Endothelial cell of umbilical vein (primary cell): ENCODE measurements at regions not wholly inside any gene's neighbourhood (a gene's known extent, or its start where the extent isn't known, plus 50 kb on each side); places are given as distances from the start of the nearest gene placed in this dataset.
"Not testable (repeated sequence)": the region's sequence is repeated elsewhere in the genome, so short reads cannot be mapped to it uniquely, and the experiment has no call there.

Experiments
- BruUV-seq: library from RNA; stranded (reverse); fragments of 400-500 nt; replicated peaks from 2 replicates; lab custom pipeline; 2021; lab: Mats Ljungman, UMichigan
- CTCF ChIA-PET: fragments of 300-600, 350-600 bp; sonication (Branson Sonifier 250); formaldehyde crosslinking; loops from one replicate; lab custom pipeline; 2021; ENCODE audit warnings: antibody characterized with exemption, inconsistent platforms; lab: Charles Lee
- POLR2A ChIA-PET: fragments of 300-600, 350-600 bp; sonication (Branson Sonifier 250); formaldehyde crosslinking; loops from one replicate; lab custom pipeline; 2021; ENCODE audit warnings: antibody characterized with exemption, inconsistent platforms; lab: Charles Lee
- DNase-seq: peaks from one replicate; pipeline ENCODE4 v3.0.0-alpha.2; 2011; ENCODE audit warnings: low read depth, low spot score
- FAIRE-seq: peaks from 2 replicates; lab custom pipeline; 2011; peaks lifted over from hg19 to GRCh38; lab: Jason Lieb, UNC
- H2AFZ ChIP-seq: 2 replicates; pipeline ENCODE4 v1.6.0; 2012; ENCODE audit warnings: low read depth, low read length, control low read depth, inconsistent platforms
- H3K27ac ChIP-seq: 2 replicates; pipeline ENCODE4 v1.5.1; 2011; ENCODE audit warnings: low read depth, mild to moderate bottlenecking, control low read depth, low read length, moderate library complexity; ENCODE audit not compliant: insufficient read depth
- H3K27me3 ChIP-seq, 2 experiments: 2 replicates each; pipeline versions ENCODE4 v1.6.0 to v1.6.1; 2011; ENCODE audit warnings: low read length in 2 of 2, mixed read lengths in 1 of 2; ENCODE audit not compliant: control insufficient read depth in 2 of 2, insufficient read depth in 2 of 2
- H3K36me3 ChIP-seq, 2 experiments: 2 replicates in 1 of 2; 3 replicates in 1 of 2; pipeline ENCODE4 v1.5.1; 2011; ENCODE audit warnings: low read length in 2 of 2, mild to moderate bottlenecking in 1 of 2, moderate library complexity in 1 of 2; ENCODE audit not compliant: control insufficient read depth in 2 of 2, insufficient read depth in 2 of 2; ENCODE audit errors: extremely low read depth in 1 of 2
- H3K4me1 ChIP-seq: 3 replicates; pipeline ENCODE4 v1.5.1; 2011; ENCODE audit warnings: mild to moderate bottlenecking, low read length; ENCODE audit not compliant: control insufficient read depth, insufficient read depth; ENCODE audit errors: extremely low read depth
- H3K4me2 ChIP-seq: 2 replicates; pipeline ENCODE4 v1.6.1; 2011; ENCODE audit warnings: low read length, control low read depth, mixed read lengths; ENCODE audit not compliant: insufficient read depth
- H3K4me3 ChIP-seq, 3 experiments: fragments of 200-600 bp in 1 of 3; sonication (generic), shearing (Covaris generic) in 1 of 3; replicated peaks in 1 of 3; 2 replicates each; pipeline ENCODE4 v1.5.1; 2011 to 2016; ENCODE audit warnings: control low read depth in 3 of 3, low read length in 3 of 3, mild to moderate bottlenecking in 2 of 3, inconsistent platforms in 1 of 3, low read depth in 1 of 3, moderate library complexity in 1 of 3; ENCODE audit not compliant: insufficient read depth in 1 of 3
- H3K79me2 ChIP-seq: 2 replicates; pipeline ENCODE4 v1.6.0; 2012; ENCODE audit warnings: low read length, inconsistent platforms; ENCODE audit not compliant: control insufficient read depth, insufficient read depth
- H3K9ac ChIP-seq: replicated peaks from 2 replicates; pipeline ENCODE3; 2011; ENCODE audit warnings: low read length, control low read depth; ENCODE audit not compliant: insufficient read depth; ENCODE audit errors: extremely low read depth
- H3K9me1 ChIP-seq: replicated peaks from 3 replicates; pipeline ENCODE4 v1.6.0; 2011; ENCODE audit warnings: mild to moderate bottlenecking, low read length; ENCODE audit not compliant: control insufficient read depth, insufficient read depth; ENCODE audit errors: extremely low read depth
- H3K9me3 ChIP-seq: replicated peaks from 2 replicates; pipeline ENCODE4 v1.5.1; 2012; ENCODE audit warnings: low read length, inconsistent platforms; ENCODE audit not compliant: control insufficient read depth, insufficient read depth
- H4K20me1 ChIP-seq: replicated peaks from 2 replicates; pipeline ENCODE3; 2011; ENCODE audit warnings: mild to moderate bottlenecking, low read length; ENCODE audit not compliant: control insufficient read depth, insufficient read depth; ENCODE audit errors: extremely low read depth
- dilution Hi-C: fragments of 300-500 bp; cut with MboI; formaldehyde crosslinking; loops from one replicate; pipeline ENCODE4 v1.15.0; 2019; ENCODE audit warnings: low sequenced_read_pairs; ENCODE audit not compliant: extremely low pct_ligation_motif_present
- intact Hi-C: fragments of 100-400 bp; cut with micrococcal nuclease; formaldehyde crosslinking; loops from one replicate; pipeline ENCODE4 v1.10.0; 2022

DNA sequence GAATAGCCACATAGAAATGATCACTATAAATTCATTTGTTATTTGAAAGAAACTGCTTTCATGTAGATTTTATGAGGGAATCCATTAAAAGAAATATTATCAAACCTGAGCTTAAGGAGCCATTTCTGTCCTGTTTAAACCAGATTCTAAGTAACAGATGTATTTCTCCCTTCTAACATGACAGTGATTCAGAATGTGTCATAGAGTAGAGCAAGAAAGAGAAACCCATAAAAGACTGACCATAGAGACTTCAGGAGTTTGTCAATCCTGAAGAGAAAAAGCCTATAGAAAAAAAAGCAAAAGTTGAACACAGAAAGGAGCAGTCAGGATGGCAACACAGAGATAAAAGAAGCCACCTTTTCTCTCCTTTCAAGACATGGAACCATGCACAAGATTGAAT is 390.6 kb downstream of the PRIM2 start:
- H3K9me3 ChIP-seq, dilution Hi-C loops, H4K20me1 ChIP-seq, H2AFZ ChIP-seq, POLR2A ChIA-PET, H3K27me3 ChIP-seq, CTCF ChIA-PET, H3K4me3 ChIP-seq, FAIRE-seq, H3K9ac ChIP-seq, intact Hi-C loops, DNase-seq, H3K4me2 ChIP-seq, H3K36me3 ChIP-seq, H3K9me1 ChIP-seq, H3K27ac ChIP-seq, H3K4me1 ChIP-seq, H3K79me2 ChIP-seq, BruUV-seq: not testable (repeated sequence)

DNA sequence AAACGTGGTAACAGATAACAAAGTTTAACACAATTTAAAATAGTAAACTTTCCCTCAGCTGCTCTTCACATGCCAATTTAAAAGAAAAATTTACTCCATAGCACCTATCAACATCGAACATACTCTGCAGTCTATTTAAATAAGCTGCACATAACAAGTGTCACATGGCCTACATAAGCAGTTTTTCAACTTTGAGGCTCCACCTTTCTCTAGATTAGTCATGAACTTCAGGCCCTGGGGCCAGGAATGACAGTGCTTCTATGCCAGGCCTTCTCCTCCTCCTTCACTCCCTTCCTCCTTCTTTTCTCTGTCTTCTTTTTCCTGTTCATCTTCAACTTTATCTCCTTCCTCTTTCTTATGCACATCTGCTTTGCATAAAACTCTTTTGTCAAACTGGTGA is 405.1 kb downstream of the PRIM2 start:
- CTCF ChIA-PET, H3K79me2 ChIP-seq, H3K4me3 ChIP-seq, FAIRE-seq, DNase-seq, H3K9me3 ChIP-seq, H4K20me1 ChIP-seq, H3K4me1 ChIP-seq, dilution Hi-C loops, H3K36me3 ChIP-seq, H3K4me2 ChIP-seq, H3K27ac ChIP-seq, H3K9ac ChIP-seq, POLR2A ChIA-PET, H3K9me1 ChIP-seq, BruUV-seq, intact Hi-C loops, H3K27me3 ChIP-seq, H2AFZ ChIP-seq: not testable (repeated sequence)

GRCh38 chr6:57723815-57724401 is 406.5 kb downstream of the PRIM2 start:
- CTCF ChIA-PET, BruUV-seq, DNase-seq, H3K27ac ChIP-seq, H3K4me2 ChIP-seq, FAIRE-seq, intact Hi-C loops, H3K4me1 ChIP-seq, H2AFZ ChIP-seq, POLR2A ChIA-PET, H3K79me2 ChIP-seq, dilution Hi-C loops, H3K27me3 ChIP-seq, H4K20me1 ChIP-seq, H3K4me3 ChIP-seq, H3K9me1 ChIP-seq, H3K9ac ChIP-seq, H3K9me3 ChIP-seq, H3K36me3 ChIP-seq: not testable (repeated sequence)

DNA sequence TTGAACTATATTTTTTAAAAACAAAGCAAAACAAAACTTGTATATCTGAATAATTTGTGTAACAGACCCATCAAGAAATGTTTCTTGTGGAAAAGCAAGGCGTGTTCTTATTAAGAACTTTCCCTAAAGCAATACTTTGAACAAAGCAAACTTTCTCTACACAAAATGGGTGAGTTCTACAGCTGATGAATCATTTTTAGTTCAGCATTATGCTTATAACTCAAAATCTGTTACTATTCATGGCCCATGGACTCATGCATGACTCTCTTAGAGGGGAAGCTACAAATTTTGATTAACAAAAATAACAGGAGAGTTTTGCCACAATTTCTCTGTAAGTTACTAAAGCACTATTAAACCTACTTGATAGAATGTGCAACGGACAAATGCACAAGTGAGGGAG is 412.0 kb downstream of the PRIM2 start:
- CTCF ChIA-PET, result not testable (repeated sequence)

More for the DNA sequence above, 412.0 kb downstream of the PRIM2 start:
- BruUV-seq, H3K4me2 ChIP-seq, H3K9me1 ChIP-seq, H3K79me2 ChIP-seq, H3K9me3 ChIP-seq, H3K27ac ChIP-seq, dilution Hi-C loops, H2AFZ ChIP-seq, intact Hi-C loops, H3K27me3 ChIP-seq, H3K9ac ChIP-seq, H3K36me3 ChIP-seq, DNase-seq, H3K4me1 ChIP-seq, H3K4me3 ChIP-seq, POLR2A ChIA-PET, FAIRE-seq, H4K20me1 ChIP-seq: not testable (repeated sequence)
